ENCODE measurements at regions not wholly inside any gene's neighbourhood (a gene's known extent, or its start where the extent isn't known, plus 50 kb on each side); places are given as distances from the start of the nearest gene placed in this dataset.

DNA sequence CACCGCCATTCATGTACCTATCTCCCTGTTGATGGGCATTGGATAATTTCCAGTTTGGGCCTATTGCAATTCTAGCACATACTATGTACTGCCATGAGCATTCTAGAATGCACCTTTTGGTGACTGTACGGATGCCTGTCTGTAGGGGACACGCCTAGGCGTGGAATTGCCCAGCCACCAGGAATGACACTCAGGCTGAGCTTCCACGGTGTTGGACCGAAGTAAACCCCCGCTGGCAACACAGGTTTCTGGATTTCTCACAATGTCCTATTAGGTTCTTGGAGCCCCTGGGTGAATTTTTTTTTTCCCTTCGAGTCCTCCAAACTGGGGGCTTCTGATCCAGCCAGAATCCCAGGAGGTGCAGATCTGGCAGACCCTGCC, 146.6 kb downstream of the IRF8 start:
- TF ChIP-seq POLR2AphosphoS5 (IDR thresholded peaks at IDR 0.05) (no peak), POLR2A (IDR thresholded peaks at IDR 0.05) (no peak)
- TF ChIP-seq, protein P1, sequence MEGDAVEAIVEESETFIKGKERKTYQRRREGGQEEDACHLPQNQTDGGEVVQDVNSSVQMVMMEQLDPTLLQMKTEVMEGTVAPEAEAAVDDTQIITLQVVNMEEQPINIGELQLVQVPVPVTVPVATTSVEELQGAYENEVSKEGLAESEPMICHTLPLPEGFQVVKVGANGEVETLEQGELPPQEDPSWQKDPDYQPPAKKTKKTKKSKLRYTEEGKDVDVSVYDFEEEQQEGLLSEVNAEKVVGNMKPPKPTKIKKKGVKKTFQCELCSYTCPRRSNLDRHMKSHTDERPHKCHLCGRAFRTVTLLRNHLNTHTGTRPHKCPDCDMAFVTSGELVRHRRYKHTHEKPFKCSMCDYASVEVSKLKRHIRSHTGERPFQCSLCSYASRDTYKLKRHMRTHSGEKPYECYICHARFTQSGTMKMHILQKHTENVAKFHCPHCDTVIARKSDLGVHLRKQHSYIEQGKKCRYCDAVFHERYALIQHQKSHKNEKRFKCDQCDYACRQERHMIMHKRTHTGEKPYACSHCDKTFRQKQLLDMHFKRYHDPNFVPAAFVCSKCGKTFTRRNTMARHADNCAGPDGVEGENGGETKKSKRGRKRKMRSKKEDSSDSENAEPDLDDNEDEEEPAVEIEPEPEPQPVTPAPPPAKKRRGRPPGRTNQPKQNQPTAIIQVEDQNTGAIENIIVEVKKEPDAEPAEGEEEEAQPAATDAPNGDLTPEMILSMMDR (IDR thresholded peaks at IDR 0.05), result no peak
